SIG-M5 treated with dmso at 0.1 percent for 504 hours (cell line): ENCODE measurements at regions not wholly inside any gene's neighbourhood (a gene's known extent, or its start where the extent isn't known, plus 50 kb on each side); places are given as distances from the start of the nearest gene placed in this dataset.

Experiments
- DNase-seq: peaks from one replicate; lab custom pipeline; 2025; ENCODE audit not compliant: unreplicated experiment; lab: John Stamatoyannopoulos, UW

DNA sequence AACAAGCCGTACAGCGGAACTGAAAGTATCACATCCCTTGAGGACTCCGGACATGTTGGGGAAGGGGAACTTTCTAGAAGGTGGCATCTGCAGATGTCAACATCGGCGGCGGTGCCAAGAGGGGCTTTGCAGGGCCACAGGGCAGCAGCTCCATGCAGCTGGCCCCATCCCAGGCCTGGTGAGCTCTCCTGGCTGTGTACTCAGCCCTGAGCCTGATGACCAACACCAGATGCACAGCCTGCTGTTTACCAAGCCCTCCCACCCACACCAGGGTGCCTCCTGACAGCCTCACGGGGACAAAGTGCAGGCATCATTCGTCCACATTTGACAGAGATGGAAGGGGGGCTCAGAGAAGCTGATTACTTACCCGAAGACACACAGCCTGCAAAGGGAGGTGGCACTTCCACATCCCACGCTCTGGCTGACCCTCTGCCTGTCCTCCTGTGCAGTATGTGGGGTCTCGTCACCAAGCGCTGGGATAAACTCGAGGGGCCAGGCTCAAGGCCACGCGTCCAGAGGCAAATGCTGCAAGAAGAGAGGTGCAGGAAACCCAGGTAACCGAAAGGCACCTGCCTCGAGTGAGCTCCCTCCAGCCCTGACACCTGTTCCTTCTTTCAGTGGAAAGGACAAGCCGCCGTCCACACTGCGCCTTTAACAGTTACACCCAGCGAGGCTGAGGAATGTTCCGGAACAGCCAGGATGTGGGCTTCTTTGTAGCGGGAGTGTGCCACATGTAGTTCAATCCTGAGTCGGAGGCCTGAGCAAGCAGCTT, 69.0 kb upstream of the ASAP2 start:
- DNase-seq, result no peak

DNA sequence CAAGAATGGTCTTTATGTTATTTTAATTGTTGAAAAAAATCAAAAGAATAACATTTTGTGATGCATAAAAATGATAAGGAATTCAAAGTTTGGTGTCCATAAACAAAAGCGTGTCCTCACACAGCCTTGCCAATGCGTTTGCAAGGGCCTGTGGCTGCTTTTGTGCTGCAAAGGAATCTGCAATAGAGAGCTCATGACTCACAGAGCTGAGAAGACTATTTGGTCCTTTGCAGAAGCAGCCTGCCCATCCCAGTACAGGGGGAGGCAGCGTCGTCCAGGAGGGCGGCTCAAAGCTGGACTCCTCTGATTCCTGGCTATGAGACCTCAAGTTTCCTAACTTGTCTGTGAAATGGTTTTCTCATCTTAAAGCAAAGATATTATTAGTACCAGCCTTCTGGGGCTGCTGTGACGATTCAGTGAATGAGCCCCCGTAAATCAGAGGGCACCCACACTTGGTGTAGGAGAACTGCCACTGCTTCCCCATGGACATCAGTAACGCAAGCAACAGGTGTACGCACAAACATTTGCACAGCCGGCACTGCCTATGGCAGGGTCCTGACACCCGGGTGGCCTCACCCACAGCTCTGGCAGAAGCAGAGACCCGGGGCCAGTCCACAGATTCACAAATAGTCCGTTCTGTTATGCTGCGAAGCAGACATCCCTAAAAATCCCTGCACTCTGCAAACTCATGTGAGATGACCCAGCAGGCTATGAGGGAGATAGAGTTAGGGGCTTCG, 70.6 kb upstream of the ASAP2 start:
- no peak for DNase-seq

DNA sequence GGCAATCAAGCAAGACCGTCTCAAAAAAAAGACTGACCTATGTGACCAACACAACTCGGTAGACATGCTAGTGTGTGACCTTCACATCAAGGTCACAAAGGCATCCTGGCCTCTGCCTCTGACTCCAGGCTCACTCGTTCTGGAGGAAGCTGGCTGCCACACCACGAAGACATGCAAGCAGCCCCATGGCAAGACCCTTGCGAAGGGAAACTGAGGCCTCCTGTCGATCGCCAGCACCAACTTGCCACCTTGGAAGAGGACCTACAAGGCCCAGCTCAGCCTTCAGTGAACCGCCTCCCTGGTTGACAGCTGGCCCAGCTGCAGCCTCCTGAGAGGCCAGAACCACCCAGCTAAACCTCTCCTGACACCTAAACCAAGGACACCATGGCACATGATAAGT, 79.3 kb upstream of the ASAP2 start:
- no peak for DNase-seq

DNA sequence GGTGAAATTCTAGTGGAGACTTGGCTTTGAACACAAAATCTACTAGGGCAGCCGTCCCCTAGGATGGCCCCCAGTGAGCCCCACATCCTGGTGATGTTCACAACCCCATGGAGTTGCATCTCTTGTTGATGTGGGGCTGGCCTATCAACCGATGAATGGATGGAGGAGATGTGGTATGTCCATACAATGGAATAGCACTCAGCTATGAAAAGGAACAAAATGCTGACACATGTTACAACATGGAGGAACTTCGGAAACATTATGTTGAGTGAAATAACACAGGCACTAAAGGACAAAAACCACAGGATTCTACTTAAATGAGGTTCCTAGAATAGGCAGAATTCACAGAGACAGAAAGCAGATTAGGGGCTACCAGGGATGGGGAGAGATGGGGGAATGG, 80.1 kb upstream of the ASAP2 start:
- no peak for DNase-seq

DNA sequence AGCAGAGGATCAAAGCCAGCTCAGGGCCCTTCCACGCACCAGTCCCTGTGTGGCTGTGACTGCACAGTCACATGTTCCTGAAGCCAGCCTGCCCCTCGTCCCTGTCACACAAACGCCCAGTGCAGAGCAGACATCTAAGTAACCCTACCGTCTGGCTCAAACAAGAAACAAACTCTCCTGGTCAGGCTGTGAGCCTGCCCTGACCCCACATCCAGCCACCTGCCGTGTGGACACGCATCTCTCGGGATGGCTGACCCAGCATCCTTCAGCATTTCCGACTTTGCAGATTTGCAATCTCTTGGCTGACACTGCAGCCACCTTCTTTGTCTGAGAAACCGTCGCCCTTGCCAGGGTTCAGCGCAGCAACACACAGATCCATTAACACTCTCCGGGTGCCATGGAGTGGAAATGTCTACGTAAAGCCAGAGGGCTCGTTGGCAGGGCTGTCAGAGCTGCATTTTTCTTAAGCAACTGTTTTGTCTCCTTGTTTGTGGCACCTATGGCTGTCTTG, 82.3 kb upstream of the ASAP2 start:
- DNase-seq, result no peak

DNA sequence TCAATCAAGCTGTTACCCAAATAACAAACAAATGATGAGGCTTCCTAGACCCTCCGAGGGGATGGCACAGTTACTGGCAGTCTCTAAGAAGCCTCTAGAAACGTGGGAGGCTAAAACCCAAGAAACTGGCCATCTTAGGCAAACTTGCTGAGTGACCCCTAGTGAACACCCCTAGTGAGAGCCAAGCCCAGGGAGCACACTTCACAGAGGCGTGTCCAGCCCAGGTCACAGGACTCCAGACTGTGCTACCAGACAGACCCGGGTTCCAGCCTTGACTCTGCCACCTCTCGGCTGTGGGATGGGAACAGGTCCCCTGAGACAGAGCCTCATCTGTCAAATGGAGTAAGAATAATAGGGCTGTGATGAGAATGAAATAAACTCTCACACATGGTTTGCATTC, 83.5 kb upstream of the ASAP2 start:
- DNase-seq, result no peak

DNA sequence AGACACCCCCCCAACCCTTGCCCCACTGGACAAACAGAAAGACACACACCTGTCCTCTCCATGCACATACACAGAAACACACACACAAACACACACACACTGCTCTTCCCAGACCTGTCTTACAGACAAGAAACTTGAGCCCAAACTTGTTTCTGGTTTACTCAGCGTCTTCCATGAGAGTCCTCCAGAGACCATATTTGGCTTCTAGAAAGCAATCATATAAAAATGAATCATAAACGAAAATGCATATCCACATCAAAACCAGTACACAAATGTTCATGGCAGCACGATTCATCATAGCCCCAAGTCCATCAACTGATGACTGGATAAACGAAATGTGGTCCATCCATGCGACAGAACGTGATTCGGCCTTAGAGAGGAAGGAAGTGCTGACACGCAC, 84.2 kb upstream of the ASAP2 start:
- no peak for DNase-seq

DNA sequence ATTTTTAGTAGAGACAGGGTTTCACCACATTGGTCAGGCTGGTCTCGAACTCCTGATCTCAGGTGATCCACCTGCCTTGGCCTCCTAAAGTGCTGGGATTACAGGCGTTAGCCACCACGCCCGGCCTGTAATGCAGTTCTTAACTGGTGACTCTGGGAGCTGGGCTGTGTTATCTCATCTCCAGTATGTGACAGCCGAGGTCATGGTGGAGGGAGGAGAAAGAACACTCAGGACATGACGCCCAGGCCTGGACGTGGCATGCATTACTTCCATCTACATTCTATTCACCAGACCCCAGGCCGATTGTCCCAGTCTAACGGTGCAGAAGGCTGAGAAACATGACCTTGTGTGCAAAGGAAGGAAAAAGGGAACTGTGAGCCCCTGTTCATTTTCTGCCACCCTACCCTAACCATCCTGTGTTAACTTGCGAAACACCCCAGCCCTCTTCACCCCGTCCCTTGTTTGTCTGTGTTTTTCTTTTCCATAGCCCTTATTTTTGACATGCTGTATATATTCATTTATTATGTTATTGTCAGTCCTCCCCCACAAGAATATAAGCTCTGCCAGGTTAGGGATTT, 88.1 kb upstream of the ASAP2 start:
- peak; percentile 47 for DNase-seq

DNA sequence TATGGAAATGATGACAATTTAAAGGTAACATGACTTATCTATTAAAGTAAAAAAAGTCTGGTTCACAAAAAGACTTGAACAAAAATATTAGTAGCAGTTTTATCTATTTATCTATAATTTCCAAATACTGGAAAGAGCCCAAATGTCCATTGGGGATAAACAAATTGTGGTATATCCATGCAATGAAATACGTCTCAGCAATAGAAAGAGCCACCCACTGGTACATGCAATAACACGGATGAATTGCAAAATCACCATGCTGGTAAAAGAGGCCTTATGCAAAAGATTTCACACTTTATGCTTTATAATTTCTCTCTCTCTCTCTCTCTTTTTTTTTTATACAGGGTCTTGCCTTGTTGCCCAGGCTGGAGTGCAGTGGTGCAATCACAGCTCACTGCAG, 91.4 kb upstream of the ASAP2 start:
- DNase-seq, result no peak

DNA sequence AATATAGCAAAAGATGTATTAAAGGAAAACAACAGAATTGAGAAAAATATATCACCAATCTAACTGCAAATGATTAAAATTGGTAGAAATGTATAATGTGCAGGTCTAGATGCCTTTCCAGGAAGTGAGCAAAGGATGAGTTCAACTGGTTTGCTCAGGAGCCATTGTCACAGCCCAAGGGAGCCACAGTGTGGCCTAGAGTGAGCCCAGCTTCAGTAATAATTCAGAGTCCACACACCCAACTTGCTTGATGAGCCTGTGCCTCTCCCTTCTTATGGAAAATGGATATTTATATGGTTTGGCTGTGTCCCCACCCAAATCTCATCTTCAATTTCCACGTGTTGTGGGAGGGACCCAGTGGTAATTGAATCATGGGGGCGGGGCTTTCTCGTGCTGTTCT, 92.2 kb upstream of the ASAP2 start:
- DNase-seq, result no peak

DNA sequence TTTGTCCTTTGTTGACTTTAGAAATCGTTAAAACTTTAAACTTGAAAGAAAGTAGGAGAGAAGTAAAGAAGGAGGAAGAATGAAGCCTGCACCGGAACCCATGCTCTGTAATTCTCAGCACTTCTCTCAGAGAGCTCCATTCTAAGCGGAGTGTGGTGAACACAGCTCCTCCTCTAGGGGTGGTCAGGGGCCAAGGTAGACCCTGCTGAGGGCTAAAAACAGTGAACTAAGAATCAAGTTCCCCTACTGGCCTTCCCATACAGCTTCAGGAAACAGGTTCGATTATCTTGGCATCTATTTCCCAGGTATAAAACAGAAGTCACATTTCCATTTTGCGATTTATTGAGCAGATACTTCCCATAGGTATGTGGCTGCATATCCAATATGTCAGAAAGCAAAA, 92.7 kb upstream of the ASAP2 start:
- DNase-seq, result no peak

DNA sequence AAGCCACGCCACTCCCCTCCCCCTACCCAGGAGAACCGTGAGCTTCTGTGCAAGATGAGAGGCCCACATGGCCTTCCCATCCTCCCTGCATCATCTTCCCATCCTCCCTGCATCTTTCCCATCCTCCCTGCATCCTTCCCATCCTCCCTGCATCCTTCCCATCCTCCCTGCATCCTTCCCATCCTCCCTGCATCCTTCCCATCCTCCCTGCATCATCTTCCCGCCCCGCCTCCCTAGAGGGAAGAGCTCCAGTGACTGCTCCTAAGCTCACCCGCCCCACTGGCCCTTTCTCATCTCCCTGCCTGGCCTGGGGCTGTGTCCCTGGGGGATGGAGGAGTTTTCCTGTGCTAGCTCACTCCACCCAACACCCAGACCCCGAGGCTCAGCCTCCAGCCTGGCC, 93.3 kb upstream of the ASAP2 start:
- DNase-seq, result no peak

DNA sequence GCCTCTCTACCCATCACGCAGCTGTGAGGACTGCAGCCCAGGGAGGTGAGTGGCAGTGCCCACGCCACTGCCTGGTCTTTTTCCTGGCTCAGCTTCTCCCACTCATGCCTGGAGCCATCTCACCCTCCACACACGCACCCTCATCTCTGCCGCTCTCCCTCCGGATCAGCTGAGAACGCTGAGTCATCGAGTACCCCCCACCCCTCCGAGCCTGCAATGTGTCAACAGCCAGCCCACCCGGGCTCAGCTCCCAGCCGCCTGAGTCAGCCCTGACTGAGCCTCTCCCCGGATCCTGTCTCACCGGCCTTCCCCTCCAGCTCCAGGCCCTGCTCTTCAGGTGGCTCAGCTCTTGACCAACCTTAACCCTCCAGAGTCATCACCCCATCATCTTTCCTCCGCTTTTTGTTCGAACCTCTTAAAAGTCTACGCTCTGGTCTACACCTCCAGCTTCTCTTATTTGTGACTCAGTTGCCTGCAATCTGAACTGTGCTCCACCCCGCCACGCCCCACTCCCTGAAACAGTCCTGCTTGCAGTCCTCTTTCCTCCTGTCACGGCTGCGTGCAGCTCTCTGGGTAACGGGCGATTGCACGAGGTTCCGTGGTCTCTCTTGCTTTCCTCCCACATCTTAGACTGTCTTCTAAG, 94.4 kb upstream of the ASAP2 start:
- DNase-seq, result no peak

DNA sequence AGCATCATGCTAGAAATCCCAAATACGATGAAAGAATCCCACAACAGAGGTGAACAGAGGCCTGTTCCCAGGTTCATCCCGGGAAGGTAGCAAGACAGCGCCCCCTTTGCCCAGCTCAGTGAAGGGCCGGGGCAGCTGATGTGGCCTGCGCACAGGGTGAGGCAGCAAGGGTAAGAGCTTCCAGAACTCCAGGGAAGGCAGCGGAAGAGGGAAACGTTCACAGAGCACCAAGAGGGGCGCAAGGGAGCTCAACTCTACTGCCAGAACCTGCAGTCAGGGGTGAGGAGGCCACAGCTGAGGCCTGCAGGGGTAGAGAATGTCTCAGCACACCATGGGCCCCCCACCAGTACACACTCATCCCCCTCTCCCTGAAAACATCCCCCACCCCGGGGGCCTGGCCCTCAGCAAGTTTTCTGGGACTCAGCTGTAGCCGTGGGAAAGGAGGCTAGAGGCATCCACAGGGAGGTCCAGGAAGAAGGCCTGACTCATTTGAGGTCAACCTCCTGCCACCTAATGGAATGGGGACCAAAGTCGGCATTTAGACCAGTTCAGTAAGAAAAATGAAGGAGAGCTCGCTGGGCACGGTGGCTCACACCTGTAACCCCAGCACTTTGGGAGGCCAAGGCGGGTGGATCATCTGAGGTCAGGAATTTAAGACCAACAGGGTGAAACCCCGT, 95.6 kb upstream of the ASAP2 start:
- DNase-seq, result no peak

DNA sequence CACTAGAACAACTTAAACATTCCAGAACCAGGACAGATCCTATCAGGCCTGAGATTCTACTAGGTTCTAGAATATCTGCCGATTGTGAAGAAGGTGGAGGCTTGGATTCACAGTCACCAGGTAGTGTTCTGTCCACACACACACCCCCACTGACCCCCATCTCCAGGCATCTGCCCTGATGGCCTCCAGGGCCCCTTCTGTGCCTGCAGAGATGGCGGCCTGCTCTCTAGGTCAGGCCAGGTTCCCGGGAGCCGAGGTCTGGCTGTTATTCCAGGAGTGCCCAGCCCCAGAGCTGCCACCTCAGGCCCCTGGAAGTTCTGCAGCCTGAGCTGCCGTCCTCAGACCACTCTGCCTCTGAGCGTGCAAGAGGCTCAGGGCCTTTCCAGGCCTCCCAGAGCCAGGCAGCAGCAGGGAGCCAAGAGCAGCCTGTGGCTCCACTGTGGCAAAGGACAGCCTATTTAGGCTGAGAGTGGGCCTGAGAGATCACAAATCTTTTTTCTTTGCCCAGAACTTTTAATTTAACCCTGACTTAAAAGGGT, 96.2 kb upstream of the ASAP2 start:
- DNase-seq, result no peak

DNA sequence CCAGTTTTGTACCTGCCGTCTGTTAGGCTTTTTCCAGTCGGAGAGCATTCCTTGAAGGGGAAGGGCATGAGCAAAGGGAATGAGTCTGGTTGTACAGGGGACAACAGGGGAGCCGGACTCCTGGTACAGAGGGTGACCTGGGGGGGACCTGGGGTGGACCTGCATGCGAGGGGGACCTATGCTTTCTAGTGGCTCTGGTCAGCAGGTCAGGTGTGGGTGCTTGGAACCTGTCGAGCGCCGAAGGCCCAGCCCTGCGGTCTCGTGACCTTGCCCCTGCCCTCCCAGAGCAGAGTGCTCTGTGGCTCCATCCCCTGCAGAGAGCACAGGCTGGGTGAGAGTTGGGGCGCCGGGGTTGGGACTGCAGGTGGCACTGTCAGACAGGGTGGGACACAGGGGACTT, 96.7 kb upstream of the ASAP2 start:
- no peak for DNase-seq

DNA sequence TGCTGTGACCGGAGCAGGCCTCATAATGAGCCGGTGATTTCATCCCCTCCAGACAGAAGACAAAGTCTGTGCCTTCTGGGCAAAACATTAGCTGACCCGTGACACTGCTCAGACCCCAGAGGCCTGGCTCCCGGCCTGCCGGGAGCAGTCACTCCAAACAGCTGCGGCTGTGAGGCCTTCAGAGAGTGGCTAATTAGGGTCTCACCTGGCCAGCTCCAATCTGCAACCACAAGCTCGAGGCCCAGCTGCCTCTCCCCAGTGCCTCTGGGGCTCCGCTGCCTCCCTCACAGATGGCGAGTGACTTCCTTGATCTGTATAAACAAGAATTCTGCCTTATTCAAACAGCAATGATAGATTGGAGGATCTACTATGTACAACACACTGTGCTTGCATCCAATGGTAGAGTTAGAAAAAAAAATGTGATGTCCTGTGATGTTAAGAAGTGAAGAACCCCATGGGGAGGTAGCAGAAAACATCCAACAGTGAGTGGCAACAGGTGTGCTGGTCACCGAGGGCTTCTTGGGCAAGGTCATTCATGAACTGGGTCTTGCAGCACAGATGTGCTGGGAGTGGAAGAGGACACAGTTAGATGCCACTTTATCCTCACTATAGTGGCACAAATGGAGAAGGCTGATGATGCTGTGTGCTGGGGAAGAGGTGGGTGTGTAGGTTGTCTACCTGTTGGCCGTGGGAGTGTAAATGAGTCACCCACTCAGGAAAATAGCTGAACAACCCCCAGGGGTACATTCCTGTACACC, 98.2 kb upstream of the ASAP2 start:
- no peak for DNase-seq

DNA sequence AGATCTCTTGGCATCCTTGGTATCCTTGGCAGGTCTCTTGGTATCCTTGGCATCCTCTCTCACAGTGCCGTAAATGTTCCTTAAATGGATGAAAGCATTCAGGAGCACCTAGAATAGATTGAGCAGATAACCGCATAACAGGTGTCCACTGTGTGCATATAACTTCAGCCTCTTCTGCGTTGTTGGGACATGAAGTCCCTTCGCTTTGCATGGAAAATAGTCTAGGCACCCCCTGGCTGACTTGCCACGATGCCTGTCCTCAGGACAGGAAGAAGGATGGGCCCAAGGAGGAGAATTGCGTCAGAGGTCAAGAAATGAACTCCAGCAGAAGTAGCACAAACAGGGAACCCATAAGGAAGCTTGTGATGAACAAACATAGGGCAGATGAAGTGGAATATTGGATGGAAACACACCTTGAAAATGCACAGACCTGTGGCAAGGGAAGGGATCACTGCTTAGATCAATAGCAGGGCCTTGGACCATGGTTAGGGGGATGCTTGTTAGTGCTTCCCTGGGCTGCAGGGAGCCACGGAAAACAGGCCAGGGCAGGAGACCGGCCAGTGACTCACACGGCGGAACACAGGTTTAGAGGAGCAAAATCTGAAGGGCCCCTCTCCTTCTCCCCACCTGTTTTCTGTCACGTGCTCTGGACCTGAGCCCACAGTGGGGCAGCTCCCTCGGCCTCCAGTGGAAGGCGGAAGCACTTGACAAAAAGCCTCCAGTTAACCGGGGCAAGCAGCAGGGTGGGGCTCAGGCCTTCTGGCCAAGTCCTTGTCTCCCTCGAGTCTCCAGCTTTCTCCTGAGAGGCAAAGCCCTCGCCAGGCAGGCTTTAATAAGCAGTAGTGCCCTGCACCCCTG, 99.2 kb upstream of the ASAP2 start:
- DNase-seq, result no peak
